Gastrocnemius medialis (tissue), 4 donors: ENCODE measurements at regions not wholly inside any gene's neighbourhood (a gene's known extent, or its start where the extent isn't known, plus 50 kb on each side); places are given as distances from the start of the nearest gene placed in this dataset.

ENCODE experiments used
- ATAC-seq, 2 donors: fragments of 150-250 bp; one replicate each; pipeline ENCODE4 v1.9.1; 2016
- DNase-seq, 2 donors: peaks; one replicate each; pipeline ENCODE4 v3.0.0-alpha.2; 2019
- H3K27ac ChIP-seq, 4 donors: fragments of 200-600 bp; sonication (generic); 1 replicate in 1 of 4; 2 replicates in 3 of 4; pipeline ENCODE4 v1.5.1; 2016 to 2018; ENCODE audit warnings: mild to moderate bottlenecking in 2 of 4, moderate library complexity in 1 of 4
- H3K27me3 ChIP-seq, 3 donors: fragments of 200-600 bp; sonication (generic) in 2 of 3; 1 replicate in 1 of 3; 2 replicates in 2 of 3; pipeline versions ENCODE4 v1.5.1 to v1.6.0; 2016 to 2019; ENCODE audit warnings: mild to moderate bottlenecking in 1 of 3, moderate library complexity in 1 of 3
- H3K36me3 ChIP-seq, 2 donors: fragments of 200-600 bp; sonication (generic) in 1 of 2; one replicate each; pipeline ENCODE4 v1.5.1; 2017 to 2018
- H3K4me1 ChIP-seq, 2 donors: fragments of 200-600 bp; sonication (generic) in 1 of 2; one replicate each; pipeline ENCODE4 v1.5.1; 2016 to 2017; ENCODE audit warnings: mild to moderate bottlenecking in 2 of 2
- H3K4me3 ChIP-seq, 4 donors: fragments of 200-600 bp; sonication (generic) in 3 of 4; 1 replicate in 1 of 4; 2 replicates in 3 of 4; pipeline ENCODE4 v1.5.1; 2016 to 2019; ENCODE audit warnings: mild to moderate bottlenecking in 2 of 4
- H3K9me3 ChIP-seq, 3 donors: fragments of 200-600 bp; sonication (generic) in 2 of 3; 1 replicate in 1 of 3; 2 replicates in 2 of 3; pipeline ENCODE4 v1.5.1; 2016 to 2019
- CTCF ChIP-seq, 5 experiments: fragments of 450-650 bp in 3 of 5; fragments of 200-600 bp in 2 of 5; sonication (generic) in 2 of 5; IDR thresholded peaks in 4 of 5; conservative IDR thresholded peaks in 1 of 5; 1 replicate in 4 of 5; 2 replicates in 1 of 5; pipeline ENCODE4 v1.5.1; 2016 to 2019; ENCODE audit warnings: antibody characterized with exemption in 5 of 5, mild to moderate bottlenecking in 3 of 5, moderate library complexity in 3 of 5
- POLR2A ChIP-seq, 2 donors: fragments of 450-650 bp; IDR thresholded peaks; one replicate each; pipeline ENCODE4 v1.6.1; 2017; ENCODE audit warnings: antibody characterized with exemption in 2 of 2, mild to moderate bottlenecking in 2 of 2, moderate library complexity in 2 of 2
- in situ Hi-C, 4 donors: fragments of 200-750 bp; cut with MboI; loops; one replicate each; pipeline versions ENCODE4 v1.15.0 to v1.8.0; 2017; ENCODE audit warnings: low sequenced_read_pairs in 4 of 4
- intact Hi-C: fragments of 100-400 bp; cut with DNase I; formaldehyde crosslinking; loops from one replicate; pipeline ENCODE4 v1.15.1; 2023; ENCODE audit warnings: low total_unique reads

- in situ Hi-C loops (no loop called here), intact Hi-C loops (no loop called here)
- no peak overlapping the region for H3K4me3 ChIP-seq
- no peaks in the 10 kb centered on the region for H3K9me3 ChIP-seq
- no peak for TF ChIP-seq CTCF (IDR thresholded peaks at IDR 0.05 in 4 of 5, conservative IDR thresholded peaks at IDR 0.05 in 1 of 5)
- TF ChIP-seq POLR2A (IDR thresholded peaks at IDR 0.05): no peak
- DNase-seq: no peak
- H3K36me3 ChIP-seq: no peaks in the 10 kb centered on the region
- no peaks in the 10 kb centered on the region for H3K4me1 ChIP-seq
- no peak for ATAC-seq
- no peak overlapping the region for H3K27ac ChIP-seq
- H3K27me3 ChIP-seq: no peaks in the 10 kb centered on the region
Observed at GRCh38 chr14:87268997-87269396, 724.0 kb downstream of the GALC start.

- no peaks in the 10 kb centered on the region for H3K36me3 ChIP-seq
- TF ChIP-seq POLR2A (IDR thresholded peaks at IDR 0.05) (no peak), CTCF (IDR thresholded peaks at IDR 0.05 in 4 of 5, conservative IDR thresholded peaks at IDR 0.05 in 1 of 5) (no peak)
- H3K4me3 ChIP-seq: no peak overlapping the region
- in situ Hi-C loops: no loop called here
- H3K4me1 ChIP-seq: no peaks in the 10 kb centered on the region
- ATAC-seq: no peak
- H3K9me3 ChIP-seq: no peaks in the 10 kb centered on the region
- no peak for DNase-seq
- H3K27ac ChIP-seq: no peak overlapping the region
- H3K27me3 ChIP-seq: no peaks in the 10 kb centered on the region
- intact Hi-C loops: no loop called here
Observed at GRCh38 chr14:87264796-87265195, 728.2 kb downstream of the GALC start.

GRCh38 chr14:87264272-87264785, 728.7 kb downstream of the GALC start:
- ATAC-seq: no peak

GRCh38 chr14:87261621-87262020, 731.4 kb downstream of the GALC start:
- intact Hi-C loops (no loop called here), in situ Hi-C loops (no loop called here)
- DNase-seq: no peak
- no peak for ATAC-seq
- no peak overlapping the region for H3K27ac ChIP-seq
- H3K9me3 ChIP-seq: no peaks in the 10 kb centered on the region
- no peaks in the 10 kb centered on the region for H3K36me3 ChIP-seq
- H3K4me3 ChIP-seq: no peak overlapping the region
- no peak for TF ChIP-seq POLR2A (IDR thresholded peaks at IDR 0.05)
- TF ChIP-seq CTCF (IDR thresholded peaks at IDR 0.05 in 4 of 5, conservative IDR thresholded peaks at IDR 0.05 in 1 of 5): no peak
- no peaks in the 10 kb centered on the region for H3K4me1 ChIP-seq
- H3K27me3 ChIP-seq: no peaks in the 10 kb centered on the region

More at GRCh38 chr14:87264272-87264785, 728.7 kb downstream of the GALC start:
- no peaks in the 10 kb centered on the region for H3K4me1 ChIP-seq
- no peak overlapping the region for H3K27ac ChIP-seq
- H3K9me3 ChIP-seq: no peaks in the 10 kb centered on the region
- intact Hi-C loops (no loop called here), in situ Hi-C loops (no loop called here)
- H3K27me3 ChIP-seq: no peaks in the 10 kb centered on the region
- no peak overlapping the region for H3K4me3 ChIP-seq
- H3K36me3 ChIP-seq: no peaks in the 10 kb centered on the region
- DNase-seq: no peak
- TF ChIP-seq CTCF (IDR thresholded peaks at IDR 0.05 in 4 of 5, conservative IDR thresholded peaks at IDR 0.05 in 1 of 5) (no peak), POLR2A (IDR thresholded peaks at IDR 0.05) (no peak)

- TF ChIP-seq CTCF (IDR thresholded peaks at IDR 0.05 in 4 of 5, conservative IDR thresholded peaks at IDR 0.05 in 1 of 5): no peak
- intact Hi-C loops (no loop called here), in situ Hi-C loops (no loop called here)
- Histone ChIP-seq H3K4me3 (no peak overlapping the region), H3K27me3 (no peaks in the 10 kb centered on the region), H3K27ac (no peak overlapping the region), H3K4me1 (no peaks in the 10 kb centered on the region), H3K9me3 (no peaks in the 10 kb centered on the region), H3K36me3 (no peaks in the 10 kb centered on the region)
- no peak for ATAC-seq
- no peak for DNase-seq
Observed at GRCh38 chr14:87260460-87260859, 732.5 kb downstream of the GALC start.
